ENCODE measurements at regions not wholly inside any gene's neighbourhood (a gene's known extent, or its start where the extent isn't known, plus 50 kb on each side); places are given as distances from the start of the nearest gene placed in this dataset.

- Histone ChIP-seq H3K27ac (ENCODE audit: low read depth, low read length, poor library complexity, severe bottlenecking) (no peak overlapping the region), H3K9me3 (ENCODE audit: low read length) (0 out of 2 replicates have a peak, but pooled peaks cover 2% of the 10 kb centered on the region), H3K9ac (ENCODE audit: low read length) (no peak overlapping the region), H2AFZ (ENCODE audit: low read length) (no peak overlapping the region), H3K4me2 (ENCODE audit: low read length) (no peak overlapping the region), H3K27me3 (ENCODE audit: insufficient read depth, low read length) (no peaks in the 10 kb centered on the region), H3K9me2 (ENCODE audit: low read depth, low read length) (no peaks in the 10 kb centered on the region), H3K4me1 (ENCODE audit: insufficient read depth, low read length, severe bottlenecking) (no peaks in the 10 kb centered on the region), H3F3A (ENCODE audit: insufficient read depth, low read length) (no peaks in the 10 kb centered on the region), H4K20me1 (ENCODE audit: insufficient read depth, low read length) (no peaks in the 10 kb centered on the region), H3K79me2 (ENCODE audit: insufficient read depth, low read length) (no peaks in the 10 kb centered on the region), H3K36me3 (ENCODE audit: insufficient read depth, low read length) (no peaks in the 10 kb centered on the region), H3K4me3 (ENCODE audit: low read depth, low read length, poor library complexity, severe bottlenecking) (no peak overlapping the region)
- TF ChIP-seq EZH2 (IDR thresholded peaks at IDR 0.05; ENCODE audit: borderline replicate concordance, low read length) (no peak), CTCF (IDR thresholded peaks at IDR 0.05; ENCODE audit: low read length) (no peak)
These were observed 72.3 kb downstream of the ZNF503 start for GRCh38 chr10:75329190-75329745.

- no peaks in the 10 kb centered on the region for H3K4me1 ChIP-seq (ENCODE audit: insufficient read depth, low read length, severe bottlenecking)
- H2AFZ ChIP-seq (ENCODE audit: low read length) = no peak overlapping the region
- H4K20me1 ChIP-seq (ENCODE audit: insufficient read depth, low read length) = no peaks in the 10 kb centered on the region
- no peak overlapping the region for H3K9ac ChIP-seq (ENCODE audit: low read length)
- no peak for TF ChIP-seq CTCF (IDR thresholded peaks at IDR 0.05; ENCODE audit: low read length)
- no peak for TF ChIP-seq EZH2 (IDR thresholded peaks at IDR 0.05; ENCODE audit: borderline replicate concordance, low read length)
- no peaks in the 10 kb centered on the region for H3K36me3 ChIP-seq (ENCODE audit: insufficient read depth, low read length)
- H3K9me2 ChIP-seq (ENCODE audit: low read depth, low read length) = no peaks in the 10 kb centered on the region
- H3K27ac ChIP-seq (ENCODE audit: low read depth, low read length, poor library complexity, severe bottlenecking) = no peak overlapping the region
- no peak overlapping the region for H3K4me2 ChIP-seq (ENCODE audit: low read length)
- no peaks in the 10 kb centered on the region for H3F3A ChIP-seq (ENCODE audit: insufficient read depth, low read length)
- H3K9me3 ChIP-seq (ENCODE audit: low read length) = no peaks in the 10 kb centered on the region
- H3K27me3 ChIP-seq (ENCODE audit: insufficient read depth, low read length) = no peaks in the 10 kb centered on the region
- H3K4me3 ChIP-seq (ENCODE audit: low read depth, low read length, poor library complexity, severe bottlenecking) = no peak overlapping the region
- no peaks in the 10 kb centered on the region for H3K79me2 ChIP-seq (ENCODE audit: insufficient read depth, low read length)
These were observed 75.3 kb downstream of the ZNF503 start for GRCh38 chr10:75326306-75326705.

GRCh38 chr10:75319274-75319673 lies 82.3 kb downstream of the ZNF503 start:
- Histone ChIP-seq H3K4me1 (ENCODE audit: insufficient read depth, low read length, severe bottlenecking) (no peaks in the 10 kb centered on the region), H2AFZ (ENCODE audit: low read length) (no peak overlapping the region), H3K27me3 (ENCODE audit: insufficient read depth, low read length) (no peaks in the 10 kb centered on the region), H3K4me2 (ENCODE audit: low read length) (no peak overlapping the region), H3F3A (ENCODE audit: insufficient read depth, low read length) (no peaks in the 10 kb centered on the region), H3K79me2 (ENCODE audit: insufficient read depth, low read length) (no peaks in the 10 kb centered on the region), H3K9me2 (ENCODE audit: low read depth, low read length) (no peaks in the 10 kb centered on the region), H3K9me3 (ENCODE audit: low read length) (peaks cover 3% of the 10 kb centered on the region; the same call in 1 of the 2 replicates), H3K9ac (ENCODE audit: low read length) (no peak overlapping the region), H3K27ac (ENCODE audit: low read depth, low read length, poor library complexity, severe bottlenecking) (no peak overlapping the region), H3K36me3 (ENCODE audit: insufficient read depth, low read length) (no peaks in the 10 kb centered on the region), H4K20me1 (ENCODE audit: insufficient read depth, low read length) (no peaks in the 10 kb centered on the region), H3K4me3 (ENCODE audit: low read depth, low read length, poor library complexity, severe bottlenecking) (no peak overlapping the region)
- TF ChIP-seq EZH2 (IDR thresholded peaks at IDR 0.05; ENCODE audit: borderline replicate concordance, low read length) = no peak
- TF ChIP-seq CTCF (IDR thresholded peaks at IDR 0.05; ENCODE audit: low read length) = no peak

All from OCI-LY1 (cell line).